HG03354 (cell line): ENCODE measurements at regions not wholly inside any gene's neighbourhood (a gene's known extent, or its start where the extent isn't known, plus 50 kb on each side); places are given as distances from the start of the nearest gene placed in this dataset.
"Not testable (repeated sequence)": the region's sequence is repeated elsewhere in the genome, so short reads cannot be mapped to it uniquely, and the experiment has no call there.

Experiments used
- ATAC-seq: cut with Tn5 transposase; IDR thresholded peaks from one replicate; pipeline ENCODE4 v1.9.1; 2021; ENCODE audit warnings: mild to moderate bottlenecking; ENCODE audit not compliant: unreplicated experiment, poor library complexity, severe bottlenecking

DNA sequence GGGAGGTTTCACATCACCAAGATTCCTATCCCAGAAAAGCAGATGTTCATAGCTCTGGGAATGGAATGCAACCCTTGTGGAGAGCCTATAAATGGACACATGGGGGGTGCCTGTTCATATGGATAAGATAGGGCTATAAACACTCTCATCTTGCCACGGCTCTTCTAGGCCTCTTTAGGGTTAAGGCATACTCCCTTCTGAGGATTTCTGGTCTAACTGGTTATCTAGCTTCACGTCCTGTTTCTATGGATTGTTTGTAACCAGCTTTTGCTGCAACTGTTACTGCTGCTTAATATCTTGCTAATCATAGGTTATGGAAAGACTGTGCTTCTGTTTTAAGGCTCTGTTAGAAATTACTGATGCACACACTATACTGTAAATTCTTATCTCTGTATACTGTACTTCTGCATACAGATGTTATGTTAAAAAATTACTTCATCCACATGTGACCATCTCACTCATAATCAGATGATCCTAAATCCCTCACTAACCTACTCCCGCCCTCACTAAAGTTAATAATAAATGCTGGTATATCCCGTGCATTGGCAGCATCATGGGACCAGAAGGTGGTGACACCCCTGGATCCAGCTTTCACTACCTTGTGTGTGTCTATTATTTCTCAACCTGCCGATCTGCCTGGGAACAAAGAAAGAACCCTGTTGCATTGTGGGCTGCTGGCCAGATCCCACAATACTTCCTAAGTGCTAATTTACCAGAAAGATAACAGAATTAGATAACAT, 68.7 kb downstream of the PRKAB2 start:
- not testable (repeated sequence) for ATAC-seq

DNA sequence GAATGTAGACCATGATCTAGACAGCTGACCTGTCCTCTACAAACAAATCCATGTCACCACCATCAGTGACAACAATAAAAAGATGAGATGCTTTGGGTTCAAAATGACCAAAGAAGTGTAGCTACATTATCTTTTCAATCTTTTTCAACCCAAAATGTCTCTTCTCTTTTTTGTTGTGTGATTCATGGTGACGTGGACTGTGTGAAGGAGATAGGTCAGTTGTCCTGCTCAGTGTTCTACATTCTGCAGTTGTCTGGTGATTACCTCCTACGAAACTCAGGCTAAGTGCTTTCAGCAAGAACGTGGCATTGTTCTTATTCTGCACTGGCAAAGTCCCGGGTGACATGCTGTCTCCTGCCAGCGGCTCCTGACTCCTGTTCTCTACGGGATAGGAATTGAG, 73.1 kb downstream of the PRKAB2 start:
- no peak for ATAC-seq

DNA sequence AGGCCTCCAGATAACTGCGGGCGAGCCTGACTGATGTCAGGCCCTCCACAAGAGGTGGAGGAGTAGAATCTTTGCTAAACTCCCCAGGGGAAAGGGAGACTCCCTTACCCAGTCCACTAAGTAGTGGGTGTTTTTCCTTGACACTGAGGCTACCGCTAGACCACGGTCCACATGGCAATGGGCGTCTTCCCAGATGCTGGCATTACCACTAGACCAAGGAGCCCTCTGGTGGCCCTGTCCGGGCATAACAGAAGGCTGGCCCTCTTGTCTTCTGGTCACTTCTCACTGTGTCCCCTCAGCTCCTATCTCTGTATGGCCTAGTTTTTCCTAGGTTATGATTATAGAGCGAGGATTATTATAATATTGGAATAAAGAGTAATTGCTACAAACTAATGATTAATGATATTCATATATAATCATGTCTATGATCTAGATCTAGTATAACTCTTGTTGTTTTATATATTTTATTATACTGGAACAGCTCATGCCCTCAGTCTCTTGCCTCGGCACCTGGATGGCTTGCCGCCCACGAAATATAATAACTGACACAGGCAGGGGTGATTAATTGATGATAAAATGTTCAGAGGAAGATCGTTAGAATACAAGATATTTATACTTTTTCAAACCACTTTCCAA, 73.8 kb downstream of the PRKAB2 start:
- ATAC-seq: not testable (repeated sequence)

DNA sequence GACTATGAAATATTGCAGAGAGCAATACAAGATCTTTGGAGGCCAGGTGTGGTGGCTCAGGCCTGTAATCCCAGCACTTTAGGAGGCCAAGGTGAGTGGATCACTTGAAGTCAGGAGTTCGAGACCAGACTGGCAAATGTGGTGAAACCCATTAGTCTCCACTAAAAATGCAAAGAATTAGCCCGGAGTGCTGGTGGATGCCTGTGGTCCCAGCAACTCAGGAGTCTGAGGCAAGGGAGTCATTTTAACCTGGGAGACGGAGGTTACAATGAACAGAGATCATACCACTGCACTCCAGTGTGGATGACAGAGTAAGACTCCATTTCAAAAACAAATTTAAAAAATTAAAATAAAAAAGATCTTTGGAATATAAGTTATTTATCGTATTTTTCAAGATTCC, 76.6 kb downstream of the PRKAB2 start:
- no peak for ATAC-seq

DNA sequence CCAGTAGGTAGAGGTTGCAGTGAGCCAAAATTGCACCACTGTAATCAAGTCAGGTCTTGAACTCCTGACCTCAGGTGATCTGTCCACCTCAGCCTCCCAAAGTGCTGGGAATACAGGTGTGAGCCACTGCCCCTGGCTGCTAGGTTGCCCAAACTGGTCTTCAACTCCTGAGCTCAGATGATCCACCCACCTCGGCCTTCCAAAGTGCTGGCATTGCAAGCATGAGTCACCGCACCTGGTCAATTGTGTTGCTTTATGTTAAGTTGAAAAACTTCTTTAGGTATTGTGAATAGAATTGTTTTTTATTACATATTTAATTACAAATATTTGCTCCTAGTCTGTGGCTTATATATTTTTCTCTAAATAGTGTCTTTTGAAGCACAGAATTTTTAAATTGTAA, 80.5 kb downstream of the PRKAB2 start:
- ATAC-seq: no peak

DNA sequence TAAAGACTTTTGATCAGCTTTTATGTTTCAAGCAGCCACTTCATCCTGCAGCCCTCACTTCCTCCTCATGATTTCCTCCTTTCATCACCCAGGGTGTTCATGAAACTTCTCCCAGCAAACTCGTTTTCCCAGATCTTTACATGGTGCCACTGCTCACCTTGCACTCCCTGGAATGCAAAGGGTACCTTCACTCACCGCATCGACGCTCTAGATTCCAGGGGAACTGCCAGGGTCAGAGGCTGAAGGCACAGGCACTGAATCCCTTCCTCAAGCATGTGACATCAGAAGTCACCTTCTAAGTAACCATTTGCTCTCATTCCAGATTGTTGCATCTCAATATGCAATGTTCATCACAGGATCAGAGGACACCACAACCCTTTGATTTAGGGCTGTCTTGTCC, 82.8 kb downstream of the PRKAB2 start:
- no peak for ATAC-seq

DNA sequence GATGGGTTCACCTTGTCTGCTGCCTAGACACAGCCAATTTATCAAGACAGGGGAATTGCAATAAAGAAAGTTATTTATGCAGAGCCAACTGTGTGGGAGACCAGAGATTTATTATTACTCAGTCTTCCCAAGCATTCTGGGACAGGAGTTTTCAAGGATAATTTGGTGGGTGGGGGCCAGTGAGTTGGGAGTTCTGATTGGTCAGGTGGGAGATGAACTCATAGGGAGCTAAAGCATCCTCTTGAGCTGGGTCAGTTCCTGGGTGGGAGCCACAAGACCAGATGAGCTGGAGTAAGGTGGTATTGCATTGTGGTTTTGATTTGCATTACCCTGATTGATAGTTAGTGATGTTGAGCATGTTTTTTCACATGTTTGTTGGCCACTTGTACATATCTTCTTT, 86.1 kb downstream of the PRKAB2 start:
- no peak for ATAC-seq

DNA sequence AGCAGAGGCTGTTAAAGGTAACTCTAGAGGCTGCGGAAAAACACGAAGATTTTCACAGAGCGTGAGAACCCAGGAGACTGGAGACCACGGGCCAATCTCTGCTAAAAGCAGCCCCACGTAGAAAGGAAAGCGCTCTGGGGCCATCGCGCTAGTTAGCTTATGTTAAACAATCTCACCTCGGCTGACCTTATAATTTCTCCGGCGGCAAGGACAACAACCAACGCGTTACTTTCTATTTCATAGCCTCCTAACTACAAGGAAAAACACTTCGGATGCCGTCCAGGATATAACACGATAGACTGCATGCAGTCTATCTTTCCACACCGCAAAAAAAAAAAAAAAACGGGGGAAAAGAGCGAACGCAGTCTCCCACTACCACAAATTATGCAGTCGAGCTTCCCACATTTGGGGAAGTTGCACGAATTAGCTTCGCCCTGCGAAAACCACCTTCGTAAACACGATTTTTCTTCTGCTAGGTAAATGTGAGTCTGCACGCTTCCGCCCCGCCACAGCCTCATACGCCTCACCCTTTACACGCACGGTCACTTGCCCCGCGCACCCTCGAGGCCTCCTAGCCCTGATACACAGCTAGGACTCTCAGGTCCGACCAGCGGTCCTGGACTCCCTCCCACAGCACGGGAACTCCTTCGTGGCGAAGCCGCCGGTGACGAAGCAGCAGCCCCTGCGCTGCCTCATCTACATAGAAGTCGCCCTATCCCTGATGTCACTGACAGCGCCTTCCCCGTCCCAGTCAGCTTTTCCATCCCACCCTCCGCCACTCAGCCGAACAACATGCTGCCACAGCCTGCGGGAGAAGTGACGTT, 87.8 kb downstream of the PRKAB2 start:
- ATAC-seq: peak; percentile 66

DNA sequence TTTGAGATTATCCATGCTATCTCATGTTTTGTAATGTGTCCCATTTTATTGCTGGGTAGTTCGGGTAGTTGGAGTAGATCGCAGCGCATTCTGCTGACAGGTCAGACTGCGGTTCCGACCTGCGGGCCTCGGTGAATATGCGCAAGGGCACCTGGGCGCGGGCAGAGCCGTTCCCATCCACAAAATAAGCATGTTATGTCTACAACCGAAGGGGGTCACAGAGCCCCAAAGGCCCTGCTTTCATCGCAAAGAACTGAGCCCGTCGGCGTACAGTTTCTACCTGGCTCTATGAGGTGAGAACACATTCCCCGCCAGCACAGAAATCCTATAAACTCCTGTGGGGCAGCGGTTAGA, 88.4 kb downstream of the PRKAB2 start:
- no peak for ATAC-seq

DNA sequence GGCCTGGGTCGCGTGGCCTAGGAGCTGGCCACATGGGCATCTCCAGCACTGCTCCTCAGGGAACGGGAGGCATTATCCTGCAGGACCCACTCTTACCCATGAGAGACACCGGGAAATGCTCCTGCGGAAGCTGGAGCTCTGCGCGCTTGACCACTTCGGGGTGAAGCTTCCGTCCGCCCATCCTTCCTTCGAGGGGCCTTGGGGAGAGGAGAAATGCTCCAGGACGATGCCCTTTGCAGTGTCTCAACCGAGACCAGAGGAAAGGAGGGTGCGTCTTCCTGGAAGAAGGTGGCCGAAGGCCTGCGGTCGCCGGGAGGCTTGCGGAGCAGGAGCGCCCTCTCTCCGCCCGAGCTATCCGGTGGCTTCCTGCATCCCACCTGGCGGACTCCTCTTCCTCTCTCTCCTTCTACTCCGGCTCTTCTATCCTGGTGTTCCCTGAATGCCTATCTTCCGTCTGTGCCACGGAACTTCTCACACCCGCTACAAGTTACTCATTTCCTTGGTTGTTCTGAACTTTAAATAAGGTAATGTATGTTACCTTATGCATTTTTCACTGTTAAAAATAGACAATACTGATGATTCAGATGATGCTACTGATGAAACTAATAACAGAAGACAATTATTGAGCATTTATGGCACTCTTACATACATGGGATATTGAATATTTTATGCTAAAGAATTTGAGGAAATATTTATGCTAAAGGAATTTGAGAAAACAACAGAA, 91.4 kb downstream of the PRKAB2 start:
- no peak for ATAC-seq

DNA sequence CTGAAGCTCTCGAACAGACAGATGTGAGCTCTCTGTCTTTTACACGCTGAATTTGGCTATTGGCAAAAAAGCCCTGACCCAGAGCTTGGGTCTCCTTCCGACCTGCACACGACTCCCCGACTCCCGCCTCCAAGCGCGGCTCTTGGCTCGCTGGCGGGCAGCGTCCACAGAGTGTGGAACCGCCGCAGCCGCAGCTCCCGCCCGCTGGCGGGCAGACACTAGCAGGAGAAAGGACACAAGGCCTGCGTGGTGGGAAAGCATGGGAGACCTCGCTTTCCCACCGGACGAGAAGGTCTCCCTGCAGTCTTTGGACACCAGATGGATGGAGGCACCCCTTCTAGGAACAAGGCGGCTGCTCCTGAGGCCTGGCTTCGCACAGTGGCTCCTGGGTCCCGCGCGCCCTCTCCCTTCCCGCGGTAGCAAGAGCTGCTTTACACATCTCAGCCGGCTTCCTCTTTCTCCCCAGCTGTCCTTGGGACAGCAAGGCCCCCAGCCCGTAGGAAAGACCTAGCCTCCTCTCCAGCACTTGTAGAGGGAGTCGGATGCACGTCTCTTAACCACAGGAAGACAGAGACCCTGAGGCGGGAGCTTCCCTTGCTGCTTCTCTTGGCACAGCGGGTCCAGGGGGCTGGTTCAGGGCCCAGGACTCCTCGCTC, 92.1 kb downstream of the PRKAB2 start:
- ATAC-seq: no peak

DNA sequence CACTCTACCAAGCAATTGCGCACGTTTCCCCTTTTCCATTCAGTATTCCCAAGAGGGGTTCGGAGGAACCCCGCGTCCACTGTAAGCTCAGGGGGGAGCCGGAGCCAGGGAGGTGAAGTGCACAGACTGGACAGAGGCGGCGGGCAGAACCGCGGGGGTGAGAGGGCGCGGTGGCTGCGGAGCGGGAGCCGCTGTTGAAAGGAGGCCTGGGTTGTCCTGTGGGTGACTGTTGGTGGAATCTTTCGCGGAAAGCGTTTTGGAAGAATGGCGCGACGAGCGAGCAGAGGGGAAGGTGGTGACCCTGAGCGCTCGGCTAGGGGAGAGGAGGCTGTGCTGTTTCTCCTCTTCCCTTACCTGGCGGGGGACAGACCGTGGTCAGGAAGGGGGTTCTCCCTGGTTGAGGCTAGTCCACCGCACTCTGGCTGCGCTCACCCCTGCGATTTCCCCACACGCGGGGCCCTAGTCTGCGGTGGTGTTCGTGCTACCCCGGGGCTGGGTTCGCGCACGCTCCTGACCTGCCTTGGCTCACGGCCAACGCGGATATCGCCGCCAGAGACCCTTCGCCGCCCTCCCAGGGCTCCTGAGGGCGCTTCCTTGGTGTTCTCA, 92.8 kb downstream of the PRKAB2 start:
- ATAC-seq: no peak

DNA sequence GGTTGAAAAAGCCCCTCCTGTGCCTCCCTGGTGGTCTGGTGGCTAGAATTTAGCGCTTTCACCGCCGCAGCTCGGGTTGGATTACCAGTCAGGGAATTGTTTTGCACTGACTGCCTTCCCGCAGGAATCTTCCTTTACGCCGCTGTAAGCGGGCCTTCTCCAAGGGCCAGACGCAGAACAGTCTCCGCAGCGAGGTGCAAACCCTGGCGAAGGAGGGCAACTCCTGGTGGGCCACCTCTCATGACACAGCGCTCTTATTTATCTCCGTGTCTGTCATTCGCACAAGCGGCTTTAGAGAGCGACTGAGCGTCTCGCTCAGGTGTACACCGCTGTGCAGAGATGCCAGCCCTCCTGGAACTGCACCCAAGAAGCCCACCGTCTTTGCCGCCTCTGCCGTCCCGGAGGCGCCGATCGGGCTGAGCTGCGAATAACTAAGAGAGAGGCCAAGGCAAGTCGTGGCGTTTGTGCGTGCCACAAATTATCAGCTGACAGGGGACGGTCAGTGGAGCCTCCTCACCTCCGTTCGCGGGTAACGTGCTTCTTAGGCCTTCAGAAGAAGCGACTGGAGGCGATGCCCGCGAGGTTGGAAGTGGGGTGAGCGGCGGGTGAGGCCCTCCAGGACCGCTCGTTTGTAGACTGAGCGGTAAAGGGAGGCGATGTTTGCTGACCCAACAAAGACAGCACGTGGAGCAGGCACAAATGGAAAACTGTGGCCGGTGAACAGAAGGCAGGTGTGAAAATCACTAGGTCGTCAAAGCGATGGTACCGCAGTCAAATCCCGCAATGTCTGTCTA, 93.5 kb downstream of the PRKAB2 start:
- ATAC-seq: no peak

DNA sequence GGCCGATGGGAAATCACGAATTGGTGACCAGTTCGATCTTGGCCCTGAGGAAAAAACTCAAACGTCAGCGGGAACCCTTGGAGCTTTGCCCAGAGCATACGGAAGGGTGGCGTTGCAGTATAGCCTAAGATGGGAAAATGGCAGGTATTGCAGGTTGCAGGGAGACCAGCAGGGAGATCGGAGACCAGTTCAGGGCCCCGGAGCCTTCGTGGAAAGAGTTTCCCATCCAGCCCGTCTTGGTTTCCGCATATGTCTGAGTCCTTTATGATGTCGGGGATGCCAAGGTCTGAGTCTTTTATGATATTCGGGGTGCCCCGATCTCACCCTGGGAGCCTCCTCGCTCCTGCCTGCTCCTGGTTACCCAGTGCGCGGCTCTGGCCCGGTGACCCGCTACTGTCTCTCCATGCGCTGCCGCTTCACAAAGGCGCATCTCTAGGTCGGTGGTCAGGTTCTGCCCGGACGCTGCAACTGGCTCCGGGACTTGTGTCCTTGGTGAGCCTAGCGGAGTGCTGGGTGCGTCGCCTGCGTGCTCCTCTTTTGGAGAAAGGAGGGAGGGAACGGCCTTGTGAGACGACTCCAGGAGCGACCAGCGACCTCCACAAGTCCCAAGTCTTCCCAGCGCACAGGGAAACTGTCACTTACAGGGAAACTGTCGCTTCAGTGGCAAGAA, 94.2 kb downstream of the PRKAB2 start:
- no peak for ATAC-seq

DNA sequence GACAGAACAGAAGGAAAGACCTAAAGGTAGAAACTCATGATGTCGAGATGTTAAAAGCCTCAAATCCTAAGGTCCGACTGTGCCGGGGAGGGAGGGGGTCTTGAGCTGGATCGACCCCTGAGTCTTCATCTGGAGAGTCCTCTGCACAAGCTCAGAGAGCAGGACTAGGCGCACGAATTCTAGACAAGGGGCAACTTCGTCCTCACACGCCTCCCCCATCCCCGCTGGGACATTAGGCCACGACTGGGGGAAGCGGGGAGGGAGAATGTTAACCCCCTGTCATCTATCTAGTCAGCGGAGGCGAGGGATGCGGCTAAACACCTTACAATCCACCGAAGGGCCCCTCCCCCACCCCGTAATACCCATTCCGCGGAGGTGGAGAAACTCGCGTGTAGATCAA, 94.7 kb downstream of the PRKAB2 start:
- no peak for ATAC-seq

DNA sequence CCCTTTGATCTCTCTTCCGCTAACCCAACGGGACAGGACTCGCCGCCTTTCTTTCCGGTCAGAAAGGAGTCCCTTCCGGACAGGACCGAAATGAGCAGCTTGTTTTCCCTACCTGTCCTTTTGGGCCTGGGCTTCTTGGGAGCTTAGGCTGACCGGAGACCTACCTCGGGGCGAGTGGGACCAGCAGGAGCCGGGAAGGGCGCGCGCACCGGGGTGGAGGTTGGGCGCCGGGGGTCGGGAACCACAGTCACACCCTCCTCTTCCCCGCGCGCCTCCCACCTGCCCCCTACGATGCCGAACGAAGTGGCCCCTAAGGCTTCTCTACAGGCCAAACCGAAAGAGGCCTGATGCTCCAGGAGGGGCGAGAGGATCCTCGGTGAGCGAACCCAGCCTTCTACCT, 95.2 kb downstream of the PRKAB2 start:
- no peak for ATAC-seq

DNA sequence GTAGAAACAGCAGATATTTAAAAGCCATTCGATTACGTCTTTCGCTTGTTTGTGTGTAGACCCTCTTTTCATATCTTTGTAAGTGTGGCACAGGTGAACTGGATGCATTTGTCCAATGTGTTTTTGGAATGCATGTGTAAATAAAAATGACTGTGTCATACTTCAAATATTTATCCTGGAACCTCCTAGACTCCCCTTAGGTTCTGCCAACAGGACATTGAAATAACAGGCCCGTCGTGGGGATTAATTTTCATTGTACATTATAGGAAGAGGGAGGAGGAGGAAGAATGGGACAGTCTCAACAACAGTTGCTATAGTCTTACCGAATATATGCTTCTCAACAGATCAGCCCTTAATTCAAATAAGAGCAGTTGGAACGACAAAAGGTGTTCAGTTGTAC, 95.8 kb downstream of the PRKAB2 start:
- no peak for ATAC-seq
